HG02970 (cell line): ENCODE measurements at regions not wholly inside any gene's neighbourhood (a gene's known extent, or its start where the extent isn't known, plus 50 kb on each side); places are given as distances from the start of the nearest gene placed in this dataset.
"Not testable (repeated sequence)": the region's sequence is repeated elsewhere in the genome, so short reads cannot be mapped to it uniquely, and the experiment has no call there.

Experiments used
- ATAC-seq: cut with Tn5 transposase; IDR thresholded peaks from one replicate; pipeline ENCODE4 v1.9.1; 2021; ENCODE audit warnings: mild to moderate bottlenecking, moderate library complexity, moderate number of reproducible peaks; ENCODE audit not compliant: unreplicated experiment, low FRiP score

DNA sequence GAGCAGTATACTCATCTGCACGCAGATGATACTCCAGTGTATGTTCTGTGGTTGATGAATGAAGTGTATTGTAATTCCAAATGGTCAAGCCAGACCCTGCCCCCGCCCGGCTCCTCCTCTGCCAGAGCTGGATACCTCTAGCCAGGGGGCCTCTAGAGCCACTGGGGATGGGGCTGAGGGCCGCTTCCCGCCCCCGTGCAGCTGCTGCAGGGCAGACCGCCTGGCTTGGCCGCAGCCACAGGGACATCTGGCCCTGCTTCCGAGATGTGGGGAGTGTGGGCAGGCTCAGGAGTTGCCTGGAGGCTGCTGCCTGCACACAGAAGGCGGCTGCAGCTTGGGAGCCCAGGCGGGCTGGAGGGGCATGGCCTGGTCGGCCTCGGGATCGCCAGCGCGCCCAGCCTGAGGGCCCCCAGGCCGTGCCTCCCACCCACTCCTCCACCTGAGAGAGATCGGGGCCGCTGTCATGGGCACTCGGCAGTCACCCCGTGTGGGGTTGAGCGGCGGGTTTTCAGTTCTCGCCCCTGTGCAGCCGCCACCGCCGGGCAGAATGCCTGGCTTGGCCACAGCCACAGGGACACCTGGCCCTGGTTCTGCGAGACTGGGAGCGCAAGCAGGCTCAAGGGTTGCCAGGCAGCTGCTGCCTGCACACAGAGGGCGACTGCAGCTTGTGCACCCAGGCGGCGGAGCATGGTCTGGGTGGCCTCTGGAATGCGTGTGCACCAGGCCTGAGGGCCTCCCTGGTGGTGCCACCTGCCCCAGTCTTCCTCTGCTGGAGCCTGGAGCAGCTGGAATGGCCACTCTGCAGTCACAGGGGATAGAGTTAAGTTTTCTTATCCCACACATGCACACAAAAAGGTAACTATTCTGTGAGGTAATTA, 1643.7 kb downstream of the SPATA31A7 start:
- ATAC-seq = not testable (repeated sequence)

DNA sequence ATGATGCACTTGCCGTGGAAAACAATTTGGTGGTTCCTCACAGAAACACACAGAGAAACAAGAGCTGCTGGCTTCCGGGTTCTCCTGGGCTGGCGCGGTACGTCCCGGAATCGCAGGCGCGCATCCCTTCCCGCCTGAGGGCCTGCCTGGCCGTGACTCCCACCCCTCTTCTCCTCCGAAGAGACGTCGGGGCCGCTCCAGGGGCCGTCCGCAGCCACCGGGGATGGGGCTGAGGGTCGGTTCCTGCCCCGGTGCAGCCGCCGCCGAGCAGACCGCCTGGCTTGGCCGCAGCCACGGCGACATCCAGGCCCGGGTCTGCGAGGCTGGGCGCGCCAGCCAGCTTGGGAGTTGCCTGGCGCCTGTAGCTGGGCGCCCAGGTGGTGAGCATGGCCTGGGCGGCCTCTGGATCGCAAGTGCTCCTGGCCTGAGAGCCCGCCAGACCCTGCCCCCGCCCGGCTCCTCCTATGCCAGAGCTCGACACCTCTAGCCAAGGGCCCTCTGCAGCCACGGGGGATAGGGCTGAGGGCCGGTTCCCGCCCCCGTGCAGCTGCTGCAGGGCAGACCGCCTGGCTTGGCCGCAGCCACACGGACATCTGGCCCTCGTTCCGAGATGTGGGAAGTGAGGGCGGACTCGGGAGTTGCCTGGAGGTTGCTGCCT, 1647.5 kb downstream of the SPATA31A7 start:
- ATAC-seq = peak; percentile 22

GRCh38 chr9:62838024-62838718, 1648.3 kb downstream of the SPATA31A7 start:
- ATAC-seq = peak; percentile 100

DNA sequence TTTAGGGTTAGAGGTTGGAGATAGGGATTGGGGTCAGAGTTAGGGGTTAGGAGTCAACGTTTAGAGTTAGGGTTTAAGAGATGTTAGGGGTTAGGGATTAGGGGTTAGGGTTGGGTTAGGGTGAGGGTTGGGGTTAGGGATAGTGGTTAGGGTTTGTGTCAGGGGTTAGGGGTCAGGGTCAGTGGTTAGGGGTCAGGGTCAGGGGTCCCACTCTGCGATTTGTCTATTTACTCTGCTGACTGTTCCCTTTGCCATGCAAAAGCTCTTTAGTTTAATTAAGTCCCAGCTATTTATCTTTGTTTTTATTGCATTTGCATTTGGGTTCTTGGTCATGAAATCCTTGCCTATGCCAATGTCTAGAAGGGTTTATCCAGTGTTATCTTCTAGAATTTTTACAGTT, 1649.3 kb downstream of the SPATA31A7 start:
- not testable (repeated sequence) for ATAC-seq

- ATAC-seq = not testable (repeated sequence)
Measured at GRCh38 chr9:62843145-62843544, 1653.3 kb downstream of the SPATA31A7 start.

DNA sequence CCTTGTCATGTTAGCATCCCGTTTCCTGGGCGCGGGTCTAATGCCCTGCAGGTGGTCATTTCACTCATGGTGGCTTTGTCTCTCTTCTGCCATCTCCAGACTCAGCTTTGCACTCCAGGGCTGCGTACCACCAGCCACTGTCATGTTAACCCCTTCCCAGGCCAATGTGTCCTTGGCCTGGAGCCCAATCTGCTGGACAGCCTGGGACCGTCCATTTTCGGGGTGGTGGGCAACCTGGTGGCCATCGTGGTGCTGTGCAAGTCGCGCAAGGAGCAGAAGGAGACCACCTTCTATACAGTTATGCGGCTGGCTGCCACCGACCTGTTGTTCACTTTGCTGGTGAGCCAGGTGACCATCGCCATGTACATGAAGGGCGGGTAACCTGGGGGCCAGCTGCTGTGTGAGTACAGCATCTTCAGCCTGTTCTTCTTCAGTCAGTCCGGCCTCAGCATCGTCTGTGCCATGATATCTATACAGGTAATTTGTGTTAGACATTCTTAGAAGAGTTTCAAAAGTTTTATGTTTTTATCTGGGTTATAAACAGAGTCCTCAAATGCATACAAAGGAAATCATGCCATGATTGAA, 1654.0 kb downstream of the SPATA31A7 start:
- ATAC-seq = not testable (repeated sequence)

DNA sequence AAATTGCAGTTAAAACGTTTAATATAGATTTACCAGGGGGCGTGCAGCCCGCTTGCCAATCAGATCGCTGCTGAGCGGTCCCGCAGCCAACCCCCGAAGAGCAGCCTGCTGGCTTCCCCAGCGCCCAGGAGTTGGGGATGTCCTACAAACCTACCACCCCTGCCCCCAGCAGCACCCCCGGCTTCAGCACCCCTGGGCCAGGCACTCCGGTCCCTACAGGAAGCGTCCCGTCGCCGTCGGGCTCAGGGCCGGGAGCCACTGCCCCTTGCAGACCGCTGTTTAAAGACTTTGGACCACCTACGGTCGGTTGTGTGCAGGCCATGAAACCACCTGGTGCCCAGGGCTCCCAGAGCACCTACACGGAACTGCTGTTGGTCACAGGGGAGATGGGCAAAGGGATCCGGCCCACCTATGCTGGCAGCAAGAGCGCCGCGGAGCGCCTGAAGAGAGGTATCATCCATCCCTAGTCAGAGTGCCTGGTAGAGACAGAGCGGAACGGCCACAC, 1654.9 kb downstream of the SPATA31A7 start:
- ATAC-seq = not testable (repeated sequence)

GRCh38 chr9:62848258-62848657, 1658.4 kb downstream of the SPATA31A7 start:
- ATAC-seq = not testable (repeated sequence)

GRCh38 chr9:62849991-62850390, 1660.2 kb downstream of the SPATA31A7 start:
- ATAC-seq = not testable (repeated sequence)

DNA sequence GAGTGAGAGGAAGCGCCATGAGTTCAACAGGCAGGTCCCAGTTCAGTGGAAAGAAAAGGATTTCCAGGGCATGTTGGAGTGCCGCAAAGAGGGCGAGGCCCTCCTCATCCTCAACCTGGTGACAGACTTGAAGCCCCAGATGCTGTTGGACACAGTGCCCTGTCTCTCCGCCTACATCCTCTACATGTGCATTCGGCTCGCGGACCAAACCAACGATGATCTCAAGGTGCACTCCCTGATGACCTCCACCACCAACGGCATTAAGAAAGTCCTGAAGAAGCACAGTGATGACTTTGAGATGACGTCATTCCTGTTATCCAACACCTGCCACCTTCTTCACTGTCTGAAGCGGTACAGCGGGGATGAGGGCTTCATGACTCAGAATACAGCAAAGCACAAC, 1667.4 kb downstream of the SPATA31A7 start:
- ATAC-seq = not testable (repeated sequence)

DNA sequence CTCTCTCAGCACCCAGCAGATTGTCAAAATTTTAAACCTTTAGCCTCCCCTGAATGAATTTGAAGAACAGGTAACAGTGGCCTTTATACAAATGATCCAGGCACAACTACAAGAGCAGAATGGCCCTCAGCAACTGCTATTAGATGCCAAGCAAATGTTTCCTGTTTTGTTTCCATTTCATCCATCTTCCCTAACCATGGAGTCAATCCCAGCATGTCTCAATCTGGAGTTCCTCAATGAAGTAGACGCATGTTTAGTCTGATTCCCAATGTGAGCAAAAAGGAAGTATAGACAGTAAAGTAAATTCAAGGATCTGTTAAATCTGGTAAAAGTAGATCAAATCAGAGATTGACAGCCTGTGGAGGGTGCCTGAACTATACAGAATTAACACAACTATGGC, 1668.4 kb downstream of the SPATA31A7 start:
- not testable (repeated sequence) for ATAC-seq

DNA sequence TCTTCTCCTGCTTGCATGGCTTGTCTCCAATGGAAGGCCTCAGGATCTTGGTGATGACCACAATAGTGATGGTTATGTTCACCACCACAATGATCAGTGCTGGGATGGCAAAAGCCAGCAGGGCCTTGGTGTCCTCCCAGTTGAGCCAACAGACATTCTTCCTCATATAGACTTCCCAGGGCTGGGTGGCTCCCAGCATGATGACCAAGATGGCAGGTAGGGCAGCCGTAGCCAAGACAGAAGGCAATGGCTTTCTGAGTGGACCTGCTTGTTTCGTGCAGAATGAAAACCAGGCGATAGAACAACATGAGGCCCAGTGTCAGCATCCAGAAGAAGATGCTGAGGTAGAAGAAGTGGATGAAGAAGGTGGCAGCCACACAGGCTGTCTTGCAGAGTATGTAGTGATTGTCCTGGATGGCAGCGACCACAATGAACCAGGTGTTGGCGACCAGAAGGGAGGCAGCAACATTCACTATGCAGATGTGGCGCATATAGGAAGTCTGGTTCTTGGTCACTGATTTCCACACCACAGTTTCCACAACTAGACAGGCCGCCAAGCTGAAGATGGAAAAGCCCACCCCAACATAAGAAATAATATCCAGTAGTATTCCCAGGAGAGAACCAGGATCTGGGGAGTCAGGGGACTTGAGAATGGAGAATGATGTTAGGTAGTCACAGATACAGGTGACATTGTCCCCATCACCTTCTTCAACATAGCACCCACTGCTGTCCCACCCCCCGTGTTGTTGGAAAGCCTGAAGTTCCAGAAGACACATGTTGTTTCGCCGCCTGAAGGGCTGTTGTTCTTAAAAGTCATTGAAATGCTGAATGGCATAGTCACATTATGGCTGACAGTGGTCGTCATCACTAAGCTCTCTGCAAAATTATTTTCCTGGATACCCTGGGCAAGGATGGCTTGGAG, 1671.4 kb downstream of the SPATA31A7 start:
- ATAC-seq = not testable (repeated sequence)

GRCh38 chr9:62862180-62862579, 1672.3 kb downstream of the SPATA31A7 start:
- ATAC-seq = not testable (repeated sequence)

DNA sequence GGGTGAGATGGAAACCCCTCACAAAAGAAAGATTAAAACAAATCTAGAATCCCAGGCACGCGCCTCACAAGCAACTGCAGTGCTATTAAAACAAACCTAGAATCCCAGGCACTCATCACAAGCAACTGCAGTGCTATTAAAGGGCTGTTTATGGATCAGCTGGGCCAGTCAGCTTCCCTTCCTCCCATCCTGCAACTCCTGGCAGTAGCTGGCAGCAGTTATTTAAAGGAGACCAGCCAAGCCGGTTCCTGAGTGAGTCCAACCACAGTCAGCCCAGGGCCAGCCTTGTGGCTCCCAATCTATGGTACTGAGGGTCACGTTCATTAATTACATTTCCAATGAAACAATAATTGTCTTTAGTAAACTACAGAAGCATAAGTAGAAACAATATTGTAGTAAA, 1673.5 kb downstream of the SPATA31A7 start:
- ATAC-seq = not testable (repeated sequence)

GRCh38 chr9:62863867-62864266, 1674.0 kb downstream of the SPATA31A7 start:
- not testable (repeated sequence) for ATAC-seq

- not testable (repeated sequence) for ATAC-seq
Measured at GRCh38 chr9:62864481-62865469, 1674.9 kb downstream of the SPATA31A7 start.

DNA sequence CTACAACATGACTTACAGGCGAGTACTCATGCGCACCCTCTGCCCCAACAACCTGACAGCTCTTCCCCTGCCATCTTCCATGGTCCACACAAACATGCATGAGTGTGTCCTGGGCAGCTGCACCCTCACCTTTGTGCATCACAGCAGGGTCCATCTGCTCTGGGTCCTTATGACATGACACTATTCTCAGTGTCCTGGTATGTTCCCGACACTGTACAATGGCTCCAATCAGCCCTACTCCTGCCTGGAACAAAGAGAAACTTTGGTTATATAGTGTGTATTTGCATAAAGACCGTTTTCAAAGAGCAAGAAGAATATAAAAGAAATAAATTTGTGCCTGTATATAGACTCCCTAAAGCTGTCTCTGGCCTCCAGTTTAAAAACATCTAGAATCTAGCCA, 1679.2 kb downstream of the SPATA31A7 start:
- not testable (repeated sequence) for ATAC-seq

GRCh38 chr9:62871765-62872164, 1681.9 kb downstream of the SPATA31A7 start:
- ATAC-seq = not testable (repeated sequence)
